Right ventricle myocardium superior (tissue), 1 donor: ENCODE measurements at regions not wholly inside any gene's neighbourhood (a gene's known extent, or its start where the extent isn't known, plus 50 kb on each side); places are given as distances from the start of the nearest gene placed in this dataset.

Experiments
- ATAC-seq: fragments of 200-7000 bp; cut with Tn5 transposase; one replicate; pipeline ENCODE4 v1.9.1; 2020; ENCODE audit warnings: mild to moderate bottlenecking; ENCODE audit not compliant: poor library complexity
- DNase-seq: peaks from one replicate; pipeline ENCODE4 v3.0.0-alpha.2; 2020
- intact Hi-C: fragments of 100-400 bp; cut with DNase I; formaldehyde crosslinking; loops from one replicate; pipeline ENCODE4 v1.11.2; 2022
- donor health status: DM: no; HTN: yes; CAD: no; lungs with severe emphysema.

GRCh38 chr19:29315556-29316190, 102.7 kb upstream of the UQCRFS1 start:
- DNase-seq (no peak), ATAC-seq (no peak)
- intact Hi-C loops = no loop called here

DNA sequence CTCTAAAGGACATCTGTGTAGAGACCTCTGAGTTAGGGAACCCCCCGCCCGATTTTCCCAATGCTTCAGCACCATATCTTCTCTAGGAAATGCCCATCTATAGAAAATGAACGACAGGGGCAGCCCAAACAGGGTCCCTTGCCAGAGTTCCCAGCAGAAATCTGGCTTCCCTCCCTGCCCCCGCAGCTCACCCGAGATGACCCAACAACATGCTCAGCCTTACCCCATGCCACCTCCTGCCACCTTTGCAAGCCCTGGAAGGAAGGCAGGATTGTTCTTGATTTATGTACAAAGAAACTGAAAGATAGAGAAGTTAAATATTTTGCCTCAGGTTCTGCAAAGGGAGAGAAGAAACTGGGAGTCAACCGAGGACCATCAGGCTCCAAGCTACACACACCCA, 105.6 kb upstream of the UQCRFS1 start:
- intact Hi-C loops = no loop called here
- no peak for DNase-seq
- ATAC-seq = no peak

DNA sequence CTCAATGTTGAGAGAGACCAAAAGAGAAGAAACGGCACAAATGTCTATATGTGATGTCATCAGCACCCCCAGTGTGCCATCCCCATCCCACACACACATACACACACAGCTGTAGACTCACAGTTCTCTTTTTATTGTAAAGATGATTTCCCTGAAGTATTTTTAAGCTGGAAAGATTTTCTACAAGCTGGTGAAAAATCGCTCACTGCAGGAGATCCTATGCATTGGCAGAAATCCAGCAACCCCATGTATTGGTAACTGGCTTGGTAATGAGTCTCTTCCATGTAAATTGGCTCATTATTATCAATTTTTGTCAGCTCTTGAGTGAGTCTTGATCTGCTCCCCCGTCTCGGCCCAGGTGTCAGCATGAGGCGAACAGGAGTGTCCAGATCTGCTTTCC, 107.1 kb upstream of the UQCRFS1 start:
- DNase-seq (no peak), ATAC-seq (no peak)
- intact Hi-C loops = no loop called here

DNA sequence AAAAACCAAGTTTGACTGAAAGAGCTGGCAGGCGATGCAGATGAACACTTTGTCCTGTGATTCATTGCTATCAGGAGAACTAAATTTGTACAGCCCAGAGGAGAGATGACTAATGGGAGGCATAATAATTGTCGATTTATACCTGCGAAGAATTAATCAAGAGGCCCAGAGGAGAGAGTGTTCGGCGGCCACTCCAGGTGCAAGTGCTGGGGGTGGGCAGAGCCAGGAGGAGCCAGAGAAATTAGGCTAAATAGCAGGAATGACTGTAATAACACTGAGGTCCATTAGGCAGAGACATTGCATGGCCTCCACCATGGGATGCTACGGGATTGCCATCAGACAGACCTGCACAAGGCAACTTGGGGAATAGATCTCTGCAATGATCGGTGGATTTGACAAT, 107.7 kb upstream of the UQCRFS1 start:
- DNase-seq = no peak
- no peak for ATAC-seq
- intact Hi-C loops = no loop called here

DNA sequence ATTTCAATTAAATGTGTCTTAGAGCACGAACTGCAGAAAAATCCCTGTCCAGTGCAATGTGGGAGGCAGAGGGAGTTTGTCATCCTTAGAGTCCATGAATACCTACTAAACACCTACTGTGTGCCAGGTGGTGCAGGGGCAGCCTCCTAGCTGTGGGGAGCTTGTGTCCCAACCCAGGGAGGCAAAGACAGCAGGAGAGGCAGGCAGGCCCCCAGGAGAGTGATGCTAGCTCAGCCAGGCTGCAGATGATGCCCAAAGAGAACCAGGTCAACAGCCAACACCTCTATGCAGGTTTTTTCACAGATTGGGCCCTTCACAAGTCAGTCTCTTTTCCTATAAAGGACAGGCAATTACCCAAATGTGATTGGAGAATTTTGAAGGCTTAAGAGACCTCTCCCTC, 108.2 kb upstream of the UQCRFS1 start:
- intact Hi-C loops = no loop called here
- DNase-seq = no peak
- ATAC-seq = no peak

DNA sequence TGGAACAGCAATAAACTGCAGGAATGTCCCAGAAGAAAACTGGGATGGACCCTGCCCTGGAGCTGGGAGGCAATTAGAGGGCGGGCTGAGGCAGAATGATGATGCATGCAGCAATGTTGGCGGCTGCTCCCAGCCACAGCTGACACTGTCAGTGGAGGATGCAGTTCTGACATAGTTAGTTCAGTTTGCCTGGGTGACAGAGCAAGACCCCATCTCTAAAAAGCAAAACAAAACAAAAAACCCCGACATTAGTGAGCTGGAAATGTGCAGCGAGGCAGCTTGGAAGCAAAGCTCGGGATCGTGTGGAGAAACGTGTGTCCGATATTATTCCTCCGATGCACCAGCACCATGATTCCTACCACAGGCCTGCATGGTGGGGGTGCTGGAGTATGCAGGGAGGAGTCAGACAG, 110.1 kb upstream of the UQCRFS1 start:
- DNase-seq (no peak), ATAC-seq (no peak)
- intact Hi-C loops = no loop called here

GRCh38 chr19:29323440-29324290, 110.7 kb upstream of the UQCRFS1 start:
- intact Hi-C loops = no loop called here
- no peak for ATAC-seq

DNA sequence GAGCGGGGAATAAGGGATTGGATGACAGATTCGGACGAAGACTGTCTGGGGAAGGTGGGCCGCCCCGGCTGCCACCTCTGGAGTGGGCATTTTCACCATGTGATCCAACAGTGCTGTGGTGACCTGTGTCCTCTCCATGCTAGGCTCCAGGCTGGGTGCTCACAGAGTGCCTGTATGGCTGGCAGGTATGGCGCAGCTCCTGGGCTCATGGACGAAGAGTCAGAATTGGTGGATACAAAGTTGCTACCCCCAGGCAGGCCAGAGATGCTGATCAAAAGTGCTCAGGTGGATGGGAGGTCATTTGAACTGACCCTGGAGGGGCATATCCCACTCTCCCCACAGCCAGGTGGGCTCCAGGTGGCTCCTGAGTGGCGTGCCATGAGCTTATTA, 111.3 kb upstream of the UQCRFS1 start:
- intact Hi-C loops = no loop called here
- no peak for ATAC-seq
- DNase-seq = no peak

More at GRCh38 chr19:29323440-29324290, 110.7 kb upstream of the UQCRFS1 start:
- DNase-seq = no peak

GRCh38 chr19:29324717-29325116, 111.8 kb upstream of the UQCRFS1 start:
- ATAC-seq (no peak), DNase-seq (no peak)

DNA sequence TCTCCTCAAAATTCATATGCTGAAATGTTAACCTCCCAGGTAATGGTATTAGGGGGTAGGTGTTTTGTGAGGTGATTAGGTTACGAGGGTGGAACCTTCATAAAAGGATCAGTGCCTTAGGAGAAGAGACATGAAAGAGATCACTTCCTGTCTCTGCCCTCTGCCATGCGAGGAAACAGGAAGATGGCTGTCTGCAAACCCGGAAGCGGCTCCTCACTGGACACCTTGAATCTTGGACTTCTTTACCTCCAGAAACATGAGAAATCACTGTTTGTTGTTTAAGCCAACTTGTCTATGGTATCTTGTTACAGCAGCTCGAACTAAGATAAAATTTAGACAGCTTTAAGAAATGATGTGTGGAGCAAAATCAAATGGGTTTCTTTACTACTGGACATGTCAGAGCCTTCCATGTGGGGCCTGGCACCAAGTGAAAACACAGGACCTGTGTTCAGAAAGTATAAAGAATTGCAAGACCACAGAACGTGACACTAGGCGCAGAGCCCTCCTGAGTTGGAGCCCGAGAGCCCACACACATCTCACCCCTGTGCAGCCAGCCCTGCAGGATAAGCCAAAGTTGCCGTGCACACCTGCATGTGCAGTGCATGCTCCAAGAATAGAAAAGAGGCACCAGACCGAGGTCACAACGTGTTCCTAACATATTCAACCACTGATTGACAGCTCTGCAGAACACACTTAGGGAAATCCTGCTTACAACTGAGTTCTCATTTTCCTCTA, 112.5 kb upstream of the UQCRFS1 start:
- DNase-seq (no peak), ATAC-seq (no peak)
- intact Hi-C loops = no loop called here

More at GRCh38 chr19:29324717-29325116, 111.8 kb upstream of the UQCRFS1 start:
- intact Hi-C loops = no loop called here

DNA sequence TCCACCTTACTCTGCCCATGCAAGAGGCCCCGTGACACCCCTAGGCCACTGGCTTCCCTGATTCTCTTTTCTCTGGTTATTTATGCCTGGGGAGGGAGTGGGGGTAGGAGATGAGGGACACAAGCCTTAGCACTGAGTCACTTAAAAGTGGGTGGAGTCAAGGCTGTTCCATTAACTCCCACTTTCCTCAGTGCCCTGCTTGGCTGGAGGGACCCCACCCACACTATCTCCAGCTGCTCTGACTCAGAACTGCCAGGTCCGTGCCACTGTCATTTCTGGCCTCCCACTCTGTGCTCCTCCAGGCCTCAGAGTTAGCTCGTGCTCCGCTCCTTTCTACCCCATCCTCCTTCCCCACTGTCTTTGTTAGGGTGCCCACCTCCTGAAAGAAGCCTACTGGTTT, 113.4 kb upstream of the UQCRFS1 start:
- ATAC-seq = no peak
- DNase-seq = no peak
- intact Hi-C loops = no loop called here

DNA sequence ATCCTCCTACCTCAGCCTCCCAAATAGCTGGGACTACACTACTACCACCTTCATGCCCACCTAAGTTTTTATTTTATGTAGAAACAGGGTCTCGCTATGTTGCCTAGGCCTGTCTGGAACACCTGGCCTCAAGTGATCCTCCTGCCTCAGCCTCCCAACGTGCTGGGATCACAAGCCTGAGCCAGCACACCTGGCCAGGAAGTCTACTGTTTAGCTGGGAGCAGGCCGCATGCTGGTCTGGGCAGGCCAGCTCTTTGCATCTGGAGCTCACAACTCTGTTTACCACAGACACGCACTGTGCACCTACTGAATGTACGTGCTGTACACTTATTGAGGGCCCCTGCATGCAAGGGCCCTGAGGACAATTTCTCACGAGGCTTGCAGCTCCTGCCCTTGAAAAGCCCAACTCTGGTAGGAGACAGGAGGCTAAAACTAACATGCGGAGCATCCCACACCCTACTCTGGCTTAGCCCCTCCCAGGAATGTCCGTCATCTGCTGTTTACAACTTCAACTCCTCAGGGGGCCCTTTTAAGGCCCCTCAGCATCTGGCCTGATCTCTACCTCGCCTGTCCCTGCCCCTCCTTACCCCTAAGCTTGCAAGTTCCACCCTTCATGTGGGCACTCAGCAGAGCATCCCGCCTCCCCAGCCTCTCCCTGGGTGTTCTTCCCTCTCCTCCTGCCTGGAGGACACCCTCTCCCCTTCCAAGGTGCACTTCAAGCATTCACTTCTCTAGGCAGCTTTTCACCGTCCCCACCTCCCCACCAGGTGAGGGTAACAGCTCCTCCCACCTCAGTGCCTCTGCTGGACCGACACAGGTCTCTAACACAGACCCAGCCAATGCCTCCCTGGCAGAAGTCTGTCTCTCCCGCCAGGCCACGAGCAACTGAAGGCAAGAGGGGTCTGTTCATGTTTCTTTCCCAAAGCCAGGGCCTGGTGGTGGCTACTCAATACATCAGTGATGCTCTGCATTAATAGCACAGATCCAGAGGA, 114.2 kb upstream of the UQCRFS1 start:
- intact Hi-C loops = no loop called here
- DNase-seq = no peak
- no peak for ATAC-seq

- intact Hi-C loops = no loop called here
- DNase-seq = no peak
- ATAC-seq = no peak
These were observed 115.6 kb upstream of the UQCRFS1 start for GRCh38 chr19:29328586-29328985.

DNA sequence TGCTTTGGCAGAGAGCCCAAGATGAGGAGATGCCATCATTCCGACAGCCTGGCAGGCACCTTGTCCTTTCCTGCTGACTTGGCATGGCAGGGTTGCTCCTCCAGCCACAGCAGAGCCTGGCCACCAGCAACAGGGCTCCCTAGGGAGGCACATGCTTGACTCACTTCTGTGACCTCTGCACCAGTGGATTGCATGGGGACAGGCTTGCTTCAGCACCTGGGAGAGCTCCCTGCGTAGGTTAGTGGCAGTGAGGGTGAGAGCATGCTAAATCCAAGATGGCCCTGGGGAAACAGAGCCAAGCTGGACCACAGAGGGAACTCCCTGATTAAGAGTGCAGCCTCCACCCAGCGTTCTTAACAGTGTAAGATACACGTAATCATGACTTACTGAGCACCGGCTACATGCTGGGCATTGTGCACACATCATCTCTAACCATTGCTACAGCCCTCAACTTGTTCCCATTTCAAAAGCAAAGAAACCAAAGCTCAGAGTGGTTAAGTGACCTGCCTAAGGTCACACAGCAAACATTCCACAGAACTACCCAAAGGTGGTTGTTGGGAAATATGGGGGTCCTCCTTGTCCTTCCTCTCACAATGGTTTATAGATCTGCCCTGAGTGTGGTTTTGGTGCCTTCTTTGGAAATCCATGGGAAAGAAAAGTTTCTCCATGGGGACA, 116.6 kb upstream of the UQCRFS1 start:
- DNase-seq (no peak), ATAC-seq (no peak)
- intact Hi-C loops = no loop called here

DNA sequence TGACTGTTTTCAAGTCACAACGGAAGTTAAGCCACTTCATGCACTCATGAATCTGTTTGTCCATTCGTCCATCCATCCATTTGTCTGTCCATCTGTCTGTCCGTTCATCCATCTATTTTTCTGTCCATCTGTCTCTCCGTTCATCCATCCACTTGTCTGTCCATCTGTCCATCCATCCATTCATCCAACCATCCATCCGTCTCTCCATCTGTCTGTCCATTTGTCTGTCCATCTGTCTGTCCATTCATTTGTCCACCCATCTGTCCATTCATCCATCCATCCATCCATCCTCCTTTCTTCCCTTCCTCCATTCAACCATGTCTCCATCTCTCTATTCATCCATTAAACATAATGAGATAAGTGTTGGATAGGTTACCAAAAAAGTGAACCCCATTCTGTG, 123.5 kb upstream of the UQCRFS1 start:
- intact Hi-C loops = no loop called here
- no peak for DNase-seq
- ATAC-seq = no peak

GRCh38 chr19:29337029-29337428, 124.1 kb upstream of the UQCRFS1 start:
- intact Hi-C loops = no loop called here
- DNase-seq (no peak), ATAC-seq (no peak)

- intact Hi-C loops = no loop called here
- DNase-seq (no peak), ATAC-seq (no peak)
These were observed 125.5 kb upstream of the UQCRFS1 start for GRCh38 chr19:29338480-29338879.

DNA sequence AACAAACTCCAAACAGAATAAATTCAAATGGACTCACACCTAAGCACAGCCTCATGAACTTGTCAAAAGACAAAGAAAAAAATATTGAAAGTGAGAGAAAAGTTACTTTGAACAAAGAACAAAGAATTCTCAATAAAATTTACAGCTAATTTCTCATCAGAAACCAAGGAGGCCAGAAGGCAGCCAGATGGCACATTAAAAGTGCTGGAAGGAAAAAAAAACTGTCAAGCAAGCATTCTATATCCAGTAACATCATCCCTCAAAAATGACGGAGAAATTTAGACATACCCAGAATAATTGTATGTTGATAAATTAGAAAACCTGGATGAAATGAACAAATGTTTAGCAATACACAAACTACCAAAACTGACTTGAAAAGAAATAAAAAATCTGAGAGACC, 129.8 kb upstream of the UQCRFS1 start:
- no peak for DNase-seq

More for the DNA sequence above, 129.8 kb upstream of the UQCRFS1 start:
- intact Hi-C loops = no loop called here
- ATAC-seq = no peak
